Astrocyte (in vitro differentiated cells and primary cell): ENCODE measurements at regions not wholly inside any gene's neighbourhood (a gene's known extent, or its start where the extent isn't known, plus 50 kb on each side); places are given as distances from the start of the nearest gene placed in this dataset.

Experiments used
- DNase-seq: peaks from one replicate; pipeline ENCODE4 v3.0.0-alpha.2; 2010; ENCODE audit warnings: low read depth
- FAIRE-seq: peaks from 2 replicates; lab custom pipeline; 2011; peaks lifted over from hg19 to GRCh38; lab: Jason Lieb, UNC
- H2AFZ ChIP-seq: 2 replicates; pipeline ENCODE4 v1.6.0; 2012; ENCODE audit warnings: low read depth, low read length, inconsistent platforms
- H3K27ac ChIP-seq: 2 replicates; pipeline ENCODE4 v1.5.1; 2011; ENCODE audit warnings: low read depth, low read length, inconsistent platforms
- H3K27me3 ChIP-seq: 2 replicates; pipeline ENCODE4 v1.6.0; 2011; ENCODE audit warnings: low read length, inconsistent platforms; ENCODE audit not compliant: insufficient read depth
- H3K36me3 ChIP-seq: 2 replicates; pipeline ENCODE4 v1.5.1; 2011; ENCODE audit warnings: low read length, inconsistent platforms; ENCODE audit not compliant: insufficient read depth
- H3K4me1 ChIP-seq: 2 replicates; pipeline ENCODE4 v1.5.1; 2011; ENCODE audit warnings: low read length, inconsistent platforms; ENCODE audit not compliant: insufficient read depth
- H3K4me2 ChIP-seq: 2 replicates; pipeline ENCODE4 v1.6.0; 2012; ENCODE audit warnings: low read length, inconsistent platforms
- H3K4me3 ChIP-seq: 2 replicates; pipeline ENCODE4 v1.5.1; 2011; ENCODE audit warnings: low read depth, mild to moderate bottlenecking, low read length, inconsistent platforms; ENCODE audit not compliant: insufficient read depth
- H3K79me2 ChIP-seq: 2 replicates; pipeline ENCODE4 v1.6.0; 2012; ENCODE audit warnings: mild to moderate bottlenecking, low read length, inconsistent platforms; ENCODE audit not compliant: insufficient read depth
- H3K9ac ChIP-seq: 2 replicates; pipeline ENCODE4 v1.6.0; 2012; ENCODE audit warnings: mild to moderate bottlenecking, low read length, inconsistent platforms
- H3K9me3 ChIP-seq: 2 replicates; pipeline ENCODE4 v1.5.1; 2012; ENCODE audit warnings: low read depth, mild to moderate bottlenecking, low read length, inconsistent platforms; ENCODE audit not compliant: insufficient read depth
- H4K20me1 ChIP-seq: 2 replicates; pipeline ENCODE4 v1.6.0; 2012; ENCODE audit warnings: low read length, inconsistent platforms; ENCODE audit not compliant: insufficient read depth
- H3K27ac Mint-ChIP-seq: one replicate; pipeline ENCODE4 v1.8.0; 2021; ENCODE audit warnings: mild to moderate bottlenecking, mixed read lengths; ENCODE audit not compliant: unreplicated experiment
- H3K27me3 Mint-ChIP-seq: one replicate; pipeline ENCODE4 v1.8.0; 2021; ENCODE audit warnings: low read depth, mixed read lengths; ENCODE audit not compliant: unreplicated experiment
- H3K36me3 Mint-ChIP-seq: one replicate; pipeline ENCODE4 v1.8.0; 2021; ENCODE audit warnings: low read depth, mixed read lengths; ENCODE audit not compliant: unreplicated experiment
- H3K4me1 Mint-ChIP-seq: one replicate; pipeline ENCODE4 v1.8.0; 2021; ENCODE audit warnings: low read depth, mixed read lengths; ENCODE audit not compliant: unreplicated experiment
- H3K4me3 Mint-ChIP-seq: one replicate; pipeline ENCODE4 v1.8.0; 2021; ENCODE audit warnings: mild to moderate bottlenecking, moderate library complexity, mixed read lengths; ENCODE audit not compliant: unreplicated experiment
- H3K9me3 Mint-ChIP-seq: one replicate; pipeline ENCODE4 v1.8.0; 2021; ENCODE audit warnings: mild to moderate bottlenecking, mixed read lengths; ENCODE audit not compliant: unreplicated experiment
- EZH2 ChIP-seq: IDR thresholded peaks from 2 replicates; pipeline ENCODE4 v1.6.1; 2012; ENCODE audit warnings: mild to moderate bottlenecking, low read length, inconsistent platforms; ENCODE audit not compliant: insufficient read depth
- TF ChIP-seq, protein P1 (sequence below): IDR thresholded peaks from 2 replicates; pipeline ENCODE4 v1.5.1; 2011; ENCODE audit warnings: low read depth, mild to moderate bottlenecking, inconsistent platforms, low read length, moderate library complexity; ENCODE audit not compliant: insufficient read depth

DNA sequence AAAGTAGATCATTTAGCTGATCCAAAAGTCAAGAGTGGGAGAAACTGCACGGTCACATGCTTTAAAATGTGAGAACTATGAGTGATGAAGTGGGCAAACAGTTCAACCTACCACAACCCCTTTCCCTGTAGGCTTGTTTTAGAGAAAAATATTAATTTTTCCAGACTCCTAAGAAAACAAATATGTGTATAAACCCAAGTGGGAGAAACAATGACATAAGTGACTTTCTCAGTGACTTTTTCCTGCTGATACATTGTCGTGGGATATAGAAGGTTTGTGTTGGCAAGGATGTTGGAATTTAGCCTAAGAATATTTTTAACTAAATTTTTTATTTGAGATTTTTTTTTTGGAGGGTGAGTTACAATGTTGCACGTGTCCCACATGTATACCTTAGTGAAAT, 321.7 kb downstream of the FIGN start:
- no peaks in the 10 kb centered on the region for H3K36me3 Mint-ChIP-seq
- FAIRE-seq, result no peak
- no peak overlapping the region for H3K4me2 ChIP-seq
- H2AFZ ChIP-seq, result no peak overlapping the region
- H3K9me3 Mint-ChIP-seq, result no peaks in the 10 kb centered on the region
- H3K27me3 ChIP-seq, result no peaks in the 10 kb centered on the region
- no peaks in the 10 kb centered on the region for H4K20me1 ChIP-seq
- no peaks in the 10 kb centered on the region for H3K27me3 Mint-ChIP-seq
- no peak overlapping the region for H3K9ac ChIP-seq
- no peak for DNase-seq
- TF ChIP-seq EZH2, result no peak
- TF ChIP-seq, protein P1, sequence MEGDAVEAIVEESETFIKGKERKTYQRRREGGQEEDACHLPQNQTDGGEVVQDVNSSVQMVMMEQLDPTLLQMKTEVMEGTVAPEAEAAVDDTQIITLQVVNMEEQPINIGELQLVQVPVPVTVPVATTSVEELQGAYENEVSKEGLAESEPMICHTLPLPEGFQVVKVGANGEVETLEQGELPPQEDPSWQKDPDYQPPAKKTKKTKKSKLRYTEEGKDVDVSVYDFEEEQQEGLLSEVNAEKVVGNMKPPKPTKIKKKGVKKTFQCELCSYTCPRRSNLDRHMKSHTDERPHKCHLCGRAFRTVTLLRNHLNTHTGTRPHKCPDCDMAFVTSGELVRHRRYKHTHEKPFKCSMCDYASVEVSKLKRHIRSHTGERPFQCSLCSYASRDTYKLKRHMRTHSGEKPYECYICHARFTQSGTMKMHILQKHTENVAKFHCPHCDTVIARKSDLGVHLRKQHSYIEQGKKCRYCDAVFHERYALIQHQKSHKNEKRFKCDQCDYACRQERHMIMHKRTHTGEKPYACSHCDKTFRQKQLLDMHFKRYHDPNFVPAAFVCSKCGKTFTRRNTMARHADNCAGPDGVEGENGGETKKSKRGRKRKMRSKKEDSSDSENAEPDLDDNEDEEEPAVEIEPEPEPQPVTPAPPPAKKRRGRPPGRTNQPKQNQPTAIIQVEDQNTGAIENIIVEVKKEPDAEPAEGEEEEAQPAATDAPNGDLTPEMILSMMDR, result no peak
- H3K4me3 Mint-ChIP-seq, result no peak overlapping the region
- no peak overlapping the region for H3K4me3 ChIP-seq
- no peaks in the 10 kb centered on the region for H3K79me2 ChIP-seq
- no peaks in the 10 kb centered on the region for H3K4me1 Mint-ChIP-seq
- H3K36me3 ChIP-seq, result no peaks in the 10 kb centered on the region
- no peaks in the 10 kb centered on the region for H3K9me3 ChIP-seq
- H3K27ac Mint-ChIP-seq, result no peak overlapping the region
- no peaks in the 10 kb centered on the region for H3K4me1 ChIP-seq
- no peak overlapping the region for H3K27ac ChIP-seq

DNA sequence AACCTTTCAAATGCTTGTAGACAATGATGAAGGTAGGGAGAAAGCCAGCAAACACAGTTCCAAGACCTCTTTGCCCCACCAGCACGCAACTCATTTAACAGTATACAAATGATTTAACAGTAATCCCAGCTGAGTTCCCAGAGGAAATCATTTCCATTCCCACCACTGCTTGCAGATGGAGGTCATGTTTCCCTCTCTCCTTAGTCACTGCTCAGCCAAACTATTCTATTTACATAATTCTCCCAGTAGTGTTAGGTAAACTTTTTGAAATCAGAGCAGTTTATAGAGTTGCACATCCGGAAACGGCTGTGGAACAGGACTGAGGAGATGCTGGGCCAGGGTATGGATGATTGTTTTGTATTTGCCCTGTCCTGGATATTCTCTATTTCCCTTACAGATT, 328.5 kb downstream of the FIGN start:
- Mint-ChIP-seq H3K36me3 (no peaks in the 10 kb centered on the region), H3K9me3 (no peaks in the 10 kb centered on the region), H3K27ac (no peak overlapping the region), H3K4me1 (no peaks in the 10 kb centered on the region), H3K4me3 (no peak overlapping the region), H3K27me3 (no peaks in the 10 kb centered on the region)
- no peaks in the 10 kb centered on the region for H3K36me3 ChIP-seq
- no peaks in the 10 kb centered on the region for H4K20me1 ChIP-seq
- H3K4me3 ChIP-seq, result no peak overlapping the region
- H3K9ac ChIP-seq, result no peak overlapping the region
- no peak overlapping the region for H2AFZ ChIP-seq
- H3K9me3 ChIP-seq, result no peaks in the 10 kb centered on the region
- no peaks in the 10 kb centered on the region for H3K27me3 ChIP-seq
- H3K27ac ChIP-seq, result no peak overlapping the region
- TF ChIP-seq, protein P1, result no peak
- no peak for TF ChIP-seq EZH2
- H3K4me1 ChIP-seq, result no peaks in the 10 kb centered on the region
- no peak overlapping the region for H3K4me2 ChIP-seq
- H3K79me2 ChIP-seq, result no peaks in the 10 kb centered on the region
- DNase-seq, result peak; percentile 6
- FAIRE-seq, result no peak

DNA sequence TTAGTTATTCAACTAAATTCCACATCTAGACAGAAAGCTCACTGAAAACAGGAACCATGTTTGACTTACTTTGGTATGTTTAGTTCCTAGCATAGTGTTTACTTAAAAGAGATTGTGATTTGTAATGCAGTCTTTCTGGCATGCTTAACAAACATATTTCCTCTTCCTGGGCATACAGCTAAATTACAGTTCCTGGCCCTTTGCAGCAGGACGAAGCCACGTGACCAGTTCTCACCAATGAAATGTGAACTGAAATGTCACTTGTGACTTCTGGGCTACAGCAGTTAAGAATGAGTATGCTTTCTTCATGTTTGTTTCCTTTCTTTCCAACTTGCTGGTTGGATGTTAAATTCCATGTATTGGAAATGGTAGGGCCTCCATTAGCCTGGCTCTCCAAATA, 330.5 kb downstream of the FIGN start:
- no peaks in the 10 kb centered on the region for H3K36me3 Mint-ChIP-seq
- H2AFZ ChIP-seq, result no peak overlapping the region
- H3K4me3 ChIP-seq, result no peak overlapping the region
- no peaks in the 10 kb centered on the region for H3K9me3 Mint-ChIP-seq
- H4K20me1 ChIP-seq, result no peaks in the 10 kb centered on the region
- H3K27ac ChIP-seq, result no peak overlapping the region
- no peaks in the 10 kb centered on the region for H3K9me3 ChIP-seq
- no peaks in the 10 kb centered on the region for H3K27me3 Mint-ChIP-seq
- no peaks in the 10 kb centered on the region for H3K4me1 ChIP-seq
- DNase-seq (no peak), FAIRE-seq (no peak)
- no peak for TF ChIP-seq EZH2
- TF ChIP-seq, protein P1, result no peak
- H3K79me2 ChIP-seq, result no peaks in the 10 kb centered on the region
- no peaks in the 10 kb centered on the region for H3K36me3 ChIP-seq
- no peak overlapping the region for H3K4me3 Mint-ChIP-seq
- no peak overlapping the region for H3K9ac ChIP-seq
- no peak overlapping the region for H3K4me2 ChIP-seq
- no peaks in the 10 kb centered on the region for H3K27me3 ChIP-seq
- H3K4me1 Mint-ChIP-seq, result peaks cover 2% of the 10 kb centered on the region
- no peak overlapping the region for H3K27ac Mint-ChIP-seq
